GM18520 (cell line): ENCODE measurements at regions not wholly inside any gene's neighbourhood (a gene's known extent, or its start where the extent isn't known, plus 50 kb on each side); places are given as distances from the start of the nearest gene placed in this dataset.

ENCODE experiments used
- ATAC-seq: cut with Tn5 transposase; IDR thresholded peaks from one replicate; pipeline ENCODE4 v1.9.1; 2021; ENCODE audit not compliant: unreplicated experiment

- peak; percentile 64 for ATAC-seq
Measured at GRCh38 chr15:69994429-69995205, 103.1 kb downstream of the TLE3 start.

- no peak for ATAC-seq
Measured at GRCh38 chr15:69996321-69997160, 101.2 kb downstream of the TLE3 start.

- ATAC-seq, result no peak
Measured at GRCh38 chr15:69997161-69997485, 100.6 kb downstream of the TLE3 start.
